K562 (cell line): ENCODE measurements at regions not wholly inside any gene's neighbourhood (a gene's known extent, or its start where the extent isn't known, plus 50 kb on each side); places are given as distances from the start of the nearest gene placed in this dataset.

Experiments
- ATAC-seq: fragments of 200-7000 bp; cut with Tn5 transposase; 3 replicates; pipeline ENCODE4 v1.9.1; 2020; ENCODE audit warnings: moderate library complexity
- BruUV-seq: library from RNA; stranded (reverse); fragments of 400-500 nt; replicated peaks from 2 replicates; lab custom pipeline; 2021; lab: Mats Ljungman, UMichigan
- CTCF ChIA-PET: fragments of 300-600 bp; formaldehyde crosslinking; extraction: SDS; loops from one replicate; lab custom pipeline; 2021; ENCODE audit warnings: low intra/inter-chr PET ratio; lab: Yijun Ruan, JAX
- POLR2A ChIA-PET: fragments of 300-600, 350-650 bp; sonication (Branson Sonifier 250); formaldehyde crosslinking; extraction: SDS; loops from one replicate; lab custom pipeline; 2021; ENCODE audit warnings: antibody characterized with exemption, inconsistent platforms; lab: Yijun Ruan, JAX
- DNase-seq, 4 experiments: peaks; one replicate each; pipeline versions ENCODE4 v3.0.0 to v3.0.0-alpha.2; 2011 to 2018; ENCODE audit warnings: low spot score in 3 of 4, mixed read lengths in 3 of 4; ENCODE audit errors: extremely low read depth in 1 of 4
- FAIRE-seq: peaks from 2 replicates; lab custom pipeline; 2011; peaks lifted over from hg19 to GRCh38; lab: Jason Lieb, UNC
- H2AFZ ChIP-seq: 2 replicates; pipeline ENCODE4 v1.6.0; 2011; ENCODE audit warnings: low read depth, low read length, control low read depth, inconsistent platforms
- H3K27ac ChIP-seq: fragments of 200-600 bp; 3 replicates; pipeline ENCODE4 v1.8.0; 2011; ENCODE audit warnings: low read depth, mild to moderate bottlenecking, control low read depth, inconsistent platforms, low read length, moderate library complexity, mixed read lengths; ENCODE audit errors: extremely low read depth
- H3K27me3 ChIP-seq, 2 experiments: fragments of 300-600 bp in 1 of 2; 2 replicates in 1 of 2; 3 replicates in 1 of 2; pipeline versions ENCODE4 v1.6.0 to v1.8.0; 2011; ENCODE audit warnings: inconsistent platforms in 2 of 2, low read length in 2 of 2, mild to moderate bottlenecking in 1 of 2, mixed read lengths in 1 of 2, moderate library complexity in 1 of 2; ENCODE audit not compliant: control insufficient read depth in 2 of 2, insufficient read depth in 2 of 2
- H3K36me3 ChIP-seq: fragments of 300-600 bp; 3 replicates; pipeline ENCODE4 v1.8.0; 2011; ENCODE audit warnings: mild to moderate bottlenecking, low read length, inconsistent platforms; ENCODE audit not compliant: control insufficient read depth, insufficient read depth
- H3K4me1 ChIP-seq, 2 experiments: fragments of 200-600 bp in 1 of 2; replicated peaks in 1 of 2; 2 replicates in 1 of 2; 3 replicates in 1 of 2; pipeline versions ENCODE4 v1.5.1 to v1.8.0; 2011; ENCODE audit warnings: inconsistent platforms in 2 of 2, low read length in 2 of 2, mild to moderate bottlenecking in 1 of 2, mixed read lengths in 1 of 2, moderate library complexity in 1 of 2; ENCODE audit not compliant: control insufficient read depth in 2 of 2, insufficient read depth in 2 of 2
- H3K4me2 ChIP-seq: 2 replicates; pipeline ENCODE4 v1.6.1; 2011; ENCODE audit warnings: low read length, control low read depth, inconsistent platforms, mixed read lengths; ENCODE audit not compliant: insufficient read depth
- H3K4me3 ChIP-seq: fragments of 200-600 bp; sonication (generic), shearing (Covaris generic); 2 replicates; pipeline ENCODE4 v1.5.1; 2016; ENCODE audit warnings: control low read depth, inconsistent platforms
- H3K79me2 ChIP-seq: fragments of 200-600 bp; 3 replicates; pipeline ENCODE4 v1.8.0; 2011; ENCODE audit warnings: low read length, inconsistent platforms; ENCODE audit not compliant: control insufficient read depth, insufficient read depth
- H3K9ac ChIP-seq, 2 experiments: 2 replicates each; pipeline versions ENCODE4 v1.6.0 to v1.6.1; 2011; ENCODE audit warnings: low read depth in 2 of 2, low read length in 2 of 2, control low read depth in 1 of 2, inconsistent platforms in 1 of 2, mild to moderate bottlenecking in 1 of 2, mixed read lengths in 1 of 2; ENCODE audit not compliant: insufficient read depth in 1 of 2
- H3K9me1 ChIP-seq: one replicate; pipeline ENCODE4 v1.6.0; 2011; ENCODE audit warnings: inconsistent platforms, mild to moderate bottlenecking, low read length, moderate library complexity; ENCODE audit not compliant: control insufficient read depth, insufficient read depth
- H3K9me3 ChIP-seq: replicated peaks from 2 replicates; pipeline ENCODE4 v1.5.1; 2011; ENCODE audit warnings: low read depth, low read length, inconsistent platforms; ENCODE audit not compliant: control insufficient read depth, insufficient read depth
- H4K20me1 ChIP-seq: replicated peaks from 2 replicates; pipeline ENCODE4 v1.6.1; 2011; ENCODE audit warnings: low read length, inconsistent platforms, mixed read lengths; ENCODE audit not compliant: control insufficient read depth, insufficient read depth
- EWSR1 ChIP-seq: fragments of 450-650 bp; IDR thresholded peaks from 2 replicates; pipeline ENCODE4 v1.6.1; 2018; ENCODE audit warnings: borderline replicate concordance, mild to moderate bottlenecking, low read depth, moderate library complexity; ENCODE audit not compliant: partially characterized antibody
- IRF2 ChIP-seq: sonication (generic); formaldehyde crosslinking; IDR thresholded peaks from 2 replicates; pipeline ENCODE4 v1.8.1; 2022; ENCODE audit warnings: mild to moderate bottlenecking, missing genetic modification reagents
- NR4A1 ChIP-seq, 2 experiments: fragments of 250-450 bp in 1 of 2; fragments of 450-650 bp in 1 of 2; sonication (Bioruptor Pico) in 1 of 2; IDR thresholded peaks; 2 replicates each; pipeline versions ENCODE4 v1.4.0 to v1.6.1; 2016 to 2020; ENCODE audit warnings: mild to moderate bottlenecking in 2 of 2, missing compliant biosample characterization in 1 of 2, missing genetic modification characterization in 1 of 2, moderate library complexity in 1 of 2
- RCOR1 ChIP-seq, 2 experiments: IDR thresholded peaks; 2 replicates each; pipeline ENCODE4 v1.6.1; 2012; ENCODE audit warnings: low read depth in 2 of 2, low read length in 2 of 2, borderline replicate concordance in 1 of 2, improper control_type of control experiment in 1 of 2
- TAF1 ChIP-seq: IDR thresholded peaks from 2 replicates; pipeline ENCODE4 v1.6.1; 2011; ENCODE audit warnings: mild to moderate bottlenecking, low read length, moderate library complexity; ENCODE audit not compliant: insufficient read depth, control insufficient read depth, severe bottlenecking; ENCODE audit errors: extremely low read depth
- TAF15 ChIP-seq: fragments of 200-400 bp; formaldehyde crosslinking; IDR thresholded peaks from 2 replicates; pipeline ENCODE4 v1.6.1; 2017; ENCODE audit warnings: mild to moderate bottlenecking, low read depth, low read length, moderate library complexity
- THRAP3 ChIP-seq: fragments of 450-650 bp; IDR thresholded peaks from 2 replicates; pipeline ENCODE4 v1.6.1; 2016; ENCODE audit warnings: mild to moderate bottlenecking, inconsistent platforms, borderline replicate concordance
- WGBS: fragments of 100-300 bp; shearing (Covaris generic); methylation state at CpG from one replicate; pipeline ENCODE4 v1.1.6; 2016; ENCODE audit warnings: low coverage, mixed read lengths; ENCODE audit not compliant: insufficient coverage; ENCODE audit errors: missing lambda C conversion rate; 5-methylcytosine and 5-hydroxymethylcytosine counted together
- in situ Hi-C: fragments of 300-500 bp; cut with MboI; formaldehyde crosslinking; loops from 4 replicates; pipeline ENCODE4 v1.15.0; 2018; ENCODE audit warnings: inconsistent platforms, mixed read lengths
- intact Hi-C: fragments of 100-400 bp; cut with micrococcal nuclease; formaldehyde crosslinking; loops from 2 replicates; pipeline ENCODE4 v1.14.2; 2022
- TF ChIP-seq, protein P1 (sequence below): fragments of 450-650 bp; IDR thresholded peaks from 2 replicates; pipeline ENCODE4 v1.6.1; 2016; ENCODE audit warnings: low read depth, mild to moderate bottlenecking, moderate library complexity

DNA sequence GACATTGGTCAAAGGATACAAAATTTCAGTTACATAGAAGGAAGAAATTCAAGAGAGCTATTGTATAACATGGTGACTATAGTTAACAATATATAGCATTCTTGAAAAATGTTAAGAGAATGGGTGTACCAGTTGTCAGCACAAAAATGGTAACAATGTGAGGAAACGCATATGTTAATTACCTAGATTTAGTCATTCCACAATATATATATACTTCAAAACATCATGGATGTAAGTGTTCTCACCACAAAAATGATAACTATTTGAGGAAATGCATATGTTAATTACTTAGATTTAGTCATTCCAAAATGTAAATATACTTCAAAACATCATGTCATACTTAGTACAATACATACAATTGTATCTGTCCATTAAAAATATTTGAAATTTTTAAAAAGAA lies 540.4 kb upstream of the MGAT4C start:
- no TSS peak for BruUV-seq
- Histone ChIP-seq H3K4me2 (no peak overlapping the region), H3K36me3 (no peaks in the 10 kb centered on the region), H4K20me1 (no peaks in the 10 kb centered on the region), H3K9me1 (no peaks in the 10 kb centered on the region), H3K4me1 (no peaks in the 10 kb centered on the region), H3K79me2 (no peaks in the 10 kb centered on the region), H3K9ac (no peak overlapping the region), H3K27me3 (no peaks in the 10 kb centered on the region), H3K9me3 (peaks cover 3% of the 10 kb centered on the region; the same call in 1 of the 2 replicates), H3K27ac (no peak overlapping the region), H3K4me3 (no peak overlapping the region), H2AFZ (no peak overlapping the region)
- CTCF ChIA-PET: no interaction called here
- ATAC-seq: no peak
- TF ChIP-seq EWSR1: no peak
- no peak for TF ChIP-seq TAF1
- TF ChIP-seq RCOR1 (IDR thresholded peaks at IDR 0.05; ENCODE audit: borderline replicate concordance in 1 of 2, low read depth in 2 of 2, low read length in 2 of 2): no peak
- TF ChIP-seq, protein P1, sequence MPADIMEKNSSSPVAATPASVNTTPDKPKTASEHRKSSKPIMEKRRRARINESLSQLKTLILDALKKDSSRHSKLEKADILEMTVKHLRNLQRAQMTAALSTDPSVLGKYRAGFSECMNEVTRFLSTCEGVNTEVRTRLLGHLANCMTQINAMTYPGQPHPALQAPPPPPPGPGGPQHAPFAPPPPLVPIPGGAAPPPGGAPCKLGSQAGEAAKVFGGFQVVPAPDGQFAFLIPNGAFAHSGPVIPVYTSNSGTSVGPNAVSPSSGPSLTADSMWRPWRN: no peak
- no peak for TF ChIP-seq THRAP3
- TF ChIP-seq NR4A1 (CRISPR knock-in tag; IDR thresholded peaks at IDR 0.05): no peak
- no peak for TF ChIP-seq NR4A1 (tag; IDR thresholded peaks at IDR 0.05)
- TF ChIP-seq IRF2 (CRISPR knock-in tag): no peak
- no peak for TF ChIP-seq TAF15
- POLR2A ChIA-PET: no interaction called here
- intact Hi-C loops (no loop called here), in situ Hi-C loops (no loop called here)
- DNase-seq: no peak
- WGBS: 0% methylated on average over 1 of the region's 1 CpG
- no peak for FAIRE-seq
